HL-60 (cell line): ENCODE measurements at regions not wholly inside any gene's neighbourhood (a gene's known extent, or its start where the extent isn't known, plus 50 kb on each side); places are given as distances from the start of the nearest gene placed in this dataset.

ENCODE experiments used
- DNase-seq, 2 experiments: peaks; one replicate each; pipeline ENCODE4 v3.0.0-alpha.2; 2010 to 2020; ENCODE audit warnings: low read depth in 1 of 2, low spot score in 1 of 2
- H3K27ac ChIP-seq: fragments of 250-450 bp; sonication (Bioruptor Pico); replicated peaks from 2 replicates; pipeline ENCODE4 v1.5.1; 2020; ENCODE audit warnings: mild to moderate bottlenecking, moderate library complexity
- H3K27me3 ChIP-seq: fragments of 250-450 bp; sonication (Bioruptor Pico); 2 replicates; pipeline ENCODE4 v1.5.1; 2021; ENCODE audit warnings: mild to moderate bottlenecking, moderate library complexity; ENCODE audit not compliant: insufficient read depth, poor library complexity, severe bottlenecking
- H3K4me3 ChIP-seq: replicated peaks from 2 replicates; pipeline ENCODE4 v1.5.1; 2011; ENCODE audit warnings: mild to moderate bottlenecking, control low read depth, low read length; ENCODE audit not compliant: insufficient read depth
- CTCF ChIP-seq: IDR thresholded peaks from one replicate; pipeline ENCODE4 v1.5.1; 2011; ENCODE audit warnings: low read length, control low read depth, inconsistent platforms; ENCODE audit not compliant: insufficient read depth
- GABPA ChIP-seq: IDR thresholded peaks from 2 replicates; pipeline ENCODE4 v1.6.1; 2012; ENCODE audit warnings: low read depth
- POLR2AphosphoS5 ChIP-seq: IDR thresholded peaks from 2 replicates; pipeline ENCODE4 v1.6.1; 2012; ENCODE audit warnings: low read depth
- SPI1 ChIP-seq: IDR thresholded peaks from 2 replicates; pipeline ENCODE4 v1.6.1; 2012; ENCODE audit warnings: low read depth, mild to moderate bottlenecking, borderline replicate concordance
- TF ChIP-seq, protein P1 (sequence below): IDR thresholded peaks from 2 replicates; pipeline ENCODE4 v1.6.1; 2012; ENCODE audit warnings: low read depth; ENCODE audit not compliant: insufficient replicate concordance

DNA sequence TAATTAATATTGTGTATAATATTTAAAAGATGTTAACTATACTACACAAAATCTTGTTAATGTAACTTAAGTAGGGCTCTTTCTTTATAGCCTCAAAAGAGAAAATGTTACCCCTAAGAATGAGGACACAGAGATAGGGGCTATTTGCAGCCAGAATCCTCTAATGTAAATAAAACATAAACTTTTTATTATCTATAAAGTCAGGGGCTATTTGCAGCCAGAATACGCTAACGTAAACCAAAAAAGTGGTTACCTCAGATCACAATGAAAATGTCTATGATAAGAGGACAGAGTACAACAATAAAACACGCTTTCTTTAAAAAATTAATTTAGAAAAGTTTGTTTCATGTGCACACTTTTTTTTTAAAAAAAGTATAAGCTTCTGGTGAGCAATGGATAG, 229.9 kb upstream of the PITX2 start:
- TF ChIP-seq CTCF (no peak), POLR2AphosphoS5 (no peak), GABPA (no peak), SPI1 (no peak)
- TF ChIP-seq, protein P1, sequence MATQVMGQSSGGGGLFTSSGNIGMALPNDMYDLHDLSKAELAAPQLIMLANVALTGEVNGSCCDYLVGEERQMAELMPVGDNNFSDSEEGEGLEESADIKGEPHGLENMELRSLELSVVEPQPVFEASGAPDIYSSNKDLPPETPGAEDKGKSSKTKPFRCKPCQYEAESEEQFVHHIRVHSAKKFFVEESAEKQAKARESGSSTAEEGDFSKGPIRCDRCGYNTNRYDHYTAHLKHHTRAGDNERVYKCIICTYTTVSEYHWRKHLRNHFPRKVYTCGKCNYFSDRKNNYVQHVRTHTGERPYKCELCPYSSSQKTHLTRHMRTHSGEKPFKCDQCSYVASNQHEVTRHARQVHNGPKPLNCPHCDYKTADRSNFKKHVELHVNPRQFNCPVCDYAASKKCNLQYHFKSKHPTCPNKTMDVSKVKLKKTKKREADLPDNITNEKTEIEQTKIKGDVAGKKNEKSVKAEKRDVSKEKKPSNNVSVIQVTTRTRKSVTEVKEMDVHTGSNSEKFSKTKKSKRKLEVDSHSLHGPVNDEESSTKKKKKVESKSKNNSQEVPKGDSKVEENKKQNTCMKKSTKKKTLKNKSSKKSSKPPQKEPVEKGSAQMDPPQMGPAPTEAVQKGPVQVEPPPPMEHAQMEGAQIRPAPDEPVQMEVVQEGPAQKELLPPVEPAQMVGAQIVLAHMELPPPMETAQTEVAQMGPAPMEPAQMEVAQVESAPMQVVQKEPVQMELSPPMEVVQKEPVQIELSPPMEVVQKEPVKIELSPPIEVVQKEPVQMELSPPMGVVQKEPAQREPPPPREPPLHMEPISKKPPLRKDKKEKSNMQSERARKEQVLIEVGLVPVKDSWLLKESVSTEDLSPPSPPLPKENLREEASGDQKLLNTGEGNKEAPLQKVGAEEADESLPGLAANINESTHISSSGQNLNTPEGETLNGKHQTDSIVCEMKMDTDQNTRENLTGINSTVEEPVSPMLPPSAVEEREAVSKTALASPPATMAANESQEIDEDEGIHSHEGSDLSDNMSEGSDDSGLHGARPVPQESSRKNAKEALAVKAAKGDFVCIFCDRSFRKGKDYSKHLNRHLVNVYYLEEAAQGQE = no peak
- no peak for DNase-seq
- H3K27me3 ChIP-seq = no peaks in the 10 kb centered on the region
- no peak overlapping the region for H3K27ac ChIP-seq
- no peak overlapping the region for H3K4me3 ChIP-seq

- DNase-seq = no peak
- H3K4me3 ChIP-seq = no peak overlapping the region
- TF ChIP-seq CTCF (no peak), GABPA (no peak), SPI1 (no peak), POLR2AphosphoS5 (no peak)
- TF ChIP-seq, protein P1 = no peak
- H3K27ac ChIP-seq = no peak overlapping the region
- no peaks in the 10 kb centered on the region for H3K27me3 ChIP-seq
Measured at GRCh38 chr4:110853242-110853641, 230.4 kb upstream of the PITX2 start.

DNA sequence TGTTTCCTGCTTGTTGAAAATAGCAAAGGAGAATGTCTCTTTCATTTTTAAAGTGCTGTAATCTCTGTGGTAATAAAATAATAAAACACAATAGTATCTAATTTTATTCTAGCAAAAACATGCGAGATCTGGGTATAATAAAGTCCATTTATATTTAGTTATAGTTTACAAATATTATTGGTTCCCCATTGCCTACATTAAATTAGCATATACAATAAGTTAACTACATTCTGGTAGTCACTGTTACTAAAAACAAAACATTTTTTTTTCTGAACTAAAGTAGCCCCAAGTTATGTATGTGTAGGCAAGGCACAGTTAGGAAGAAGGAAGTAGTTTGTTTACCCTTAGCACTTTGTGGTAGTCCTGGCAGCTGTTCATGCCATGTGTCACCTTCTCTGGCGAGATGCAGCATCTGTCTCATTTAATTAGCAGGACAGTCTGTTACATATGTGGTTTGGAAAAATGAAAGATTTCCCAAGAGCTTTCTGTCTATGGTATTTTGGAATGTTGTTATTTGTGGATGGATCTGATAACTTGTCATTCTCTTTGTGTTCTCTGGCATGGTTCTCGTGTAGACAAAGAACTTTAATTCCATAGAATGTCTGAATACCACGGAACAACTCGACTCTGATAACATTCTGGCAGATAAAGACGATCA, 231.3 kb upstream of the PITX2 start:
- Histone ChIP-seq H3K27ac (no peak overlapping the region), H3K27me3 (no peaks in the 10 kb centered on the region), H3K4me3 (no peak overlapping the region)
- TF ChIP-seq, protein P1 = no peak
- TF ChIP-seq POLR2AphosphoS5 (no peak), SPI1 (no peak), CTCF (no peak), GABPA (no peak)
- no peak for DNase-seq
